Neural progenitor cell (in vitro differentiated cells): ENCODE measurements at regions not wholly inside any gene's neighbourhood (a gene's known extent, or its start where the extent isn't known, plus 50 kb on each side); places are given as distances from the start of the nearest gene placed in this dataset.

Experiments
- DNase-seq: peaks from one replicate; pipeline ENCODE4 v3.0.0-alpha.2; 2016; ENCODE audit warnings: low spot score
- H2AFZ ChIP-seq: fragments of 200-600 bp; sonication (generic); replicated peaks from 2 replicates; pipeline ENCODE4 v1.6.1; 2016; ENCODE audit warnings: antibody characterized with exemption
- H3F3A ChIP-seq: fragments of 200-600 bp; sonication (generic); 2 replicates; pipeline ENCODE4 v1.6.1; 2016; ENCODE audit warnings: antibody characterized with exemption, low read depth
- H3K27ac ChIP-seq: fragments of 200-600 bp; sonication (generic); 2 replicates; pipeline ENCODE4 v1.5.1; 2016; ENCODE audit warnings: mild to moderate bottlenecking
- H3K27me3 ChIP-seq: fragments of 200-600 bp; sonication (generic); 2 replicates; pipeline ENCODE4 v1.6.1; 2016; ENCODE audit warnings: mild to moderate bottlenecking, moderate library complexity
- H3K36me3 ChIP-seq: fragments of 200-600 bp; sonication (generic); 2 replicates; pipeline ENCODE4 v1.5.1; 2016
- H3K4me1 ChIP-seq: fragments of 200-600 bp; sonication (generic); 2 replicates; pipeline ENCODE4 v1.6.1; 2016; ENCODE audit warnings: mixed run types
- H3K4me2 ChIP-seq: fragments of 200-600 bp; sonication (generic); 2 replicates; pipeline ENCODE4 v1.6.1; 2016
- H3K4me3 ChIP-seq: fragments of 200-600 bp; sonication (generic); 2 replicates; pipeline ENCODE4 v1.5.1; 2016
- H3K79me2 ChIP-seq: fragments of 200-600 bp; sonication (generic); 2 replicates; pipeline ENCODE4 v1.6.1; 2016; ENCODE audit warnings: low read depth
- H3K9ac ChIP-seq: fragments of 200-600 bp; sonication (generic); 2 replicates; pipeline ENCODE4 v1.6.1; 2016
- H3K9me3 ChIP-seq: fragments of 200-600 bp; sonication (generic); 2 replicates; pipeline ENCODE4 v1.5.1; 2016; ENCODE audit warnings: low read depth
- H4K20me1 ChIP-seq: fragments of 200-600 bp; sonication (generic); 2 replicates; pipeline ENCODE4 v1.6.1; 2016; ENCODE audit warnings: low read depth
- H3K27ac Mint-ChIP-seq: 3 replicates; pipeline ENCODE4 v1.8.0; 2021; ENCODE audit warnings: mixed read lengths
- H3K27me3 Mint-ChIP-seq: 2 replicates; pipeline ENCODE4 v1.8.0; 2022; ENCODE audit warnings: low read depth, mild to moderate bottlenecking, inconsistent platforms, moderate library complexity, mixed read lengths; ENCODE audit not compliant: insufficient read depth
- H3K36me3 Mint-ChIP-seq: 3 replicates; pipeline ENCODE4 v1.8.0; 2021; ENCODE audit warnings: mixed read lengths
- H3K4me1 Mint-ChIP-seq: 3 replicates; pipeline ENCODE4 v1.8.0; 2021; ENCODE audit warnings: mixed read lengths
- H3K4me3 Mint-ChIP-seq: 3 replicates; pipeline ENCODE4 v1.8.0; 2021; ENCODE audit warnings: mild to moderate bottlenecking, moderate library complexity, mixed read lengths
- H3K9me3 Mint-ChIP-seq: 3 replicates; pipeline ENCODE4 v1.8.0; 2020; ENCODE audit warnings: mixed read lengths
- CTCF ChIP-seq: fragments of 200-600 bp; sonication (generic); IDR thresholded peaks from 2 replicates; pipeline ENCODE4 v1.5.1; 2017; ENCODE audit warnings: antibody characterized with exemption, mild to moderate bottlenecking
- EZH2 ChIP-seq: fragments of 200-600 bp; sonication (generic); IDR thresholded peaks from 2 replicates; pipeline ENCODE4 v1.6.1; 2017; ENCODE audit warnings: antibody characterized with exemption, mild to moderate bottlenecking, moderate library complexity
- EZH2phosphoT487 ChIP-seq: fragments of 200-600 bp; sonication (generic); IDR thresholded peaks from 2 replicates; pipeline ENCODE4 v1.6.1; 2017; ENCODE audit warnings: antibody characterized with exemption

- no peaks in the 10 kb centered on the region for H4K20me1 ChIP-seq
- H2AFZ ChIP-seq = no peak overlapping the region
- H3K27ac ChIP-seq = no peak overlapping the region
- TF ChIP-seq EZH2phosphoT487 (no peak), CTCF (no peak), EZH2 (no peak)
- peaks cover 10% of the 10 kb centered on the region for H3K4me1 ChIP-seq
- H3K9me3 ChIP-seq = no peaks in the 10 kb centered on the region
- H3K27me3 ChIP-seq = no peaks in the 10 kb centered on the region
- no peak overlapping the region for H3K9ac ChIP-seq
- H3K36me3 ChIP-seq = no peaks in the 10 kb centered on the region
- H3K4me3 ChIP-seq = no peak overlapping the region
- no peak overlapping the region for H3K27ac Mint-ChIP-seq
- no peak for DNase-seq
- H3K27me3 Mint-ChIP-seq = no peaks in the 10 kb centered on the region
- H3K36me3 Mint-ChIP-seq = no peaks in the 10 kb centered on the region
- no peak overlapping the region for H3K4me3 Mint-ChIP-seq
- H3K4me1 Mint-ChIP-seq = peaks cover 7% of the 10 kb centered on the region
- no peaks in the 10 kb centered on the region for H3K9me3 Mint-ChIP-seq
- no peaks in the 10 kb centered on the region for H3F3A ChIP-seq
- no peak overlapping the region for H3K4me2 ChIP-seq
- H3K79me2 ChIP-seq = no peaks in the 10 kb centered on the region
These were observed 217.1 kb upstream of the KIRREL3 start for GRCh38 chr11:127217452-127218274.

DNA sequence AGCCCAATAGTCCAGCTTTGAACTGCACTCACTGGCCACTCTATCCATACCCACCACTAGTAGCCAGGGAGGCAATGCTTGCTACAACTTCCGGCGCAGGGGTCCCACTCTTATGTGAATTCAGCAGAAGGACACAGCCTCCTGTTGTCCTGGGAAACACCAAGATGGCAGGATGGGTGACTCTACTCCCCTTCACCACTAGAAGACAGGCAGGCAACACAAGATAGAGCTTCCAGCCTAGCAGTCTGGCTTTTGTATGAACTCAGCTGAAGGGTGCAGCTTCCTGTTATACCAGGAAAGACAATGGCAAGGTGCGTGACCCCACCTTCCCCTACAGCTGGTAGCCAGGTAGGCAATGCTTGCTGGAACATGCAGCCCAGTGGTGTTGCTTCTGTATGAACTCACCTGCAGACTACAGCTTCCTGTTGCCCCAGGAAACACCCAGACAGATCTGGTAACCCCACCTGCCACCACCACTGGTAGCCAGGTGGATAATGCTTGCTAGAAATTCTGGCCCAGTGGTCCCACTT is 205.2 kb upstream of the KIRREL3 start:
- DNase-seq = no peak
- Histone ChIP-seq H4K20me1 (no peaks in the 10 kb centered on the region), H3F3A (no peaks in the 10 kb centered on the region), H2AFZ (no peak overlapping the region), H3K4me3 (no peak overlapping the region), H3K27me3 (no peaks in the 10 kb centered on the region), H3K79me2 (no peaks in the 10 kb centered on the region), H3K4me1 (no peaks in the 10 kb centered on the region), H3K9ac (no peak overlapping the region), H3K4me2 (no peak overlapping the region), H3K9me3 (peaks cover 9% of the 10 kb centered on the region), H3K27ac (no peak overlapping the region), H3K36me3 (no peaks in the 10 kb centered on the region)
- H3K36me3 Mint-ChIP-seq = no peaks in the 10 kb centered on the region
- TF ChIP-seq EZH2 (no peak), EZH2phosphoT487 (no peak), CTCF (no peak)
- peaks cover 38% of the 10 kb centered on the region for H3K9me3 Mint-ChIP-seq
- H3K4me1 Mint-ChIP-seq = no peaks in the 10 kb centered on the region
- H3K27ac Mint-ChIP-seq = no peak overlapping the region
- no peak overlapping the region for H3K4me3 Mint-ChIP-seq
- peaks cover 2% of the 10 kb centered on the region for H3K27me3 Mint-ChIP-seq

DNA sequence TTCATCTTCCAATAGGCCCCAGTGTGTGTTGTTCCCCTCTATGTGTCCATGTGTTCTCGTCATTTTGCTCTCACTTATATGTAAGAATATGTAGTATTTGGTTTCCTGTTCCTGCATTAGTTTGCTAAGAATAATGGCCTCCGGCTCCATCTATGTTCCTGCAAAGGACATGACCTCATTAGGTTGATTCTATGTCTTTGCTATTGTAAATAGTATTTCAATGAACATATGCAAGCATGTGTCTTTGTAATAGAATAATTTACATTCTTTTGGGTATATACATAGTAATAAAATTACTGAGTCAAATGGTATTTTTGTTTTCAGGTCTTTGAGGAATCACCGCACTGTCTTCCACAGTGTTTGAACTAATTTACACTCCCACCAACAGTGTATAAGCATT is 202.9 kb upstream of the KIRREL3 start:
- H3K9me3 Mint-ChIP-seq = peaks cover 31% of the 10 kb centered on the region
- Histone ChIP-seq H4K20me1 (no peaks in the 10 kb centered on the region), H3K4me1 (no peaks in the 10 kb centered on the region), H2AFZ (no peak overlapping the region), H3K4me2 (no peak overlapping the region), H3F3A (no peaks in the 10 kb centered on the region), H3K36me3 (no peaks in the 10 kb centered on the region), H3K9ac (no peak overlapping the region), H3K9me3 (peaks cover 9% of the 10 kb centered on the region), H3K79me2 (no peaks in the 10 kb centered on the region), H3K27ac (no peak overlapping the region), H3K4me3 (no peak overlapping the region), H3K27me3 (no peaks in the 10 kb centered on the region)
- H3K27ac Mint-ChIP-seq = no peak overlapping the region
- no peak for TF ChIP-seq EZH2
- no peak for TF ChIP-seq EZH2phosphoT487
- no peak for TF ChIP-seq CTCF
- H3K4me1 Mint-ChIP-seq = no peaks in the 10 kb centered on the region
- peaks cover 2% of the 10 kb centered on the region for H3K27me3 Mint-ChIP-seq
- no peak for DNase-seq
- no peak overlapping the region for H3K4me3 Mint-ChIP-seq
- no peaks in the 10 kb centered on the region for H3K36me3 Mint-ChIP-seq
